IPS-20b (cell line): ENCODE measurements at regions not wholly inside any gene's neighbourhood (a gene's known extent, or its start where the extent isn't known, plus 50 kb on each side); places are given as distances from the start of the nearest gene placed in this dataset.

Experiments used
- H3K27ac ChIP-seq: one replicate; pipeline ENCODE4 v1.5.1; 2013; ENCODE audit warnings: low read length
- H3K27me3 ChIP-seq: 2 replicates; pipeline ENCODE4 v1.6.1; 2013; ENCODE audit warnings: mild to moderate bottlenecking, low read length, inconsistent platforms; ENCODE audit not compliant: insufficient read depth
- H3K36me3 ChIP-seq: 2 replicates; pipeline ENCODE4 v1.6.1; 2013; ENCODE audit warnings: low read depth, mild to moderate bottlenecking, inconsistent platforms, low read length, moderate library complexity; ENCODE audit not compliant: insufficient read depth
- H3K4me1 ChIP-seq: 2 replicates; pipeline ENCODE4 v1.6.1; 2013; ENCODE audit warnings: mild to moderate bottlenecking, control low read depth, inconsistent platforms, low read length, moderate library complexity; ENCODE audit not compliant: insufficient read depth
- H3K4me3 ChIP-seq: 2 replicates; pipeline ENCODE4 v1.5.1; 2013; ENCODE audit warnings: mild to moderate bottlenecking, low read length, inconsistent platforms
- H3K9ac ChIP-seq: 2 replicates; pipeline ENCODE4 v1.6.1; 2013; ENCODE audit warnings: low read depth, mild to moderate bottlenecking, inconsistent platforms, low read length, moderate library complexity
- H3K9me3 ChIP-seq: 2 replicates; pipeline ENCODE4 v1.6.1; 2013; ENCODE audit warnings: mild to moderate bottlenecking, low read depth, low read length, inconsistent platforms; ENCODE audit not compliant: insufficient read depth

DNA sequence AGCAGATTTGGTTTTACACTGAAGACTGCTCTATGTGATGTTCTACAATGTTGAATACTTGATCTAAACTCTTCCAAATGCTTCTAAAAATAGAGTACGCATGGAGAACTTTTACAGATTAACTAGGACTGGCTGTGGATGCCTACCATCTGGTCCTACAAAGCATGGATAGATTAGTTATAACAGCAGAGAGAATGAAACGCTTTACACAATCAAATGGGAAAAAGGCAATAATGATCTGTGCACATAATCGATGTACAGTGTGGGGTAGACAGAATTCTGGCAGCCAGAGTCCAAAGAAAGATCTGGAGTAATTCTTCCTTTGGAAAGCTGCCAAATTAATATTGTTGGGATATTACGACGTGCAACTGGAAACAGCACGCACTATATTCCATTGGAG lies 1885.5 kb upstream of the PRR20A start:
- H3K9ac ChIP-seq: no peak overlapping the region
- no peaks in the 10 kb centered on the region for H3K36me3 ChIP-seq
- no peaks in the 10 kb centered on the region for H3K27me3 ChIP-seq
- H3K9me3 ChIP-seq: no peaks in the 10 kb centered on the region
- H3K27ac ChIP-seq: no peak overlapping the region
- H3K4me3 ChIP-seq: no peak overlapping the region
- H3K4me1 ChIP-seq: peaks cover 4% of the 10 kb centered on the region; the same call in 1 of the 2 replicates

DNA sequence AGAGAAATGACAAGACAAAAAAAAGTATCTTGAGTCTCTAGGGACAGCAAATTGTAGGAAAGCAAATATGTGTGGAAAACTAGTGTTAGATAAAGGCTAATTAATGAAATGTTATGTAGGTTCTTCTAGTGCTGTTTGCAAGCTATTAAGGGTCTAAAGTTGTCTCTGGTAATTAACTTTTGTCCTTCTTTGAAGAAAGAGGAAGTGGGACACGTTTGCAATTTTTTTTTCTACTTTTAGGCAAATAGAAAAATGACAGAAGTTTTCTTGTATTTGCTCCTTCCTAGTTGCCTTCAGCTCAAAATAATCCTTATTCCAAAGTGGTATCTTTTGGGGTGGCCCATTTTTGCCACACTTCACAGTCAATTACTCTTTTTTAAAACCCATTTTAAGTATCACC lies 1877.7 kb upstream of the PRR20A start:
- H3K9me3 ChIP-seq: no peaks in the 10 kb centered on the region
- no peak overlapping the region for H3K27ac ChIP-seq
- no peaks in the 10 kb centered on the region for H3K27me3 ChIP-seq
- H3K4me3 ChIP-seq: no peak overlapping the region
- no peak overlapping the region for H3K9ac ChIP-seq
- H3K36me3 ChIP-seq: no peaks in the 10 kb centered on the region
- peaks cover 27% of the 10 kb centered on the region; the same call in 1 of the 2 replicates for H3K4me1 ChIP-seq

DNA sequence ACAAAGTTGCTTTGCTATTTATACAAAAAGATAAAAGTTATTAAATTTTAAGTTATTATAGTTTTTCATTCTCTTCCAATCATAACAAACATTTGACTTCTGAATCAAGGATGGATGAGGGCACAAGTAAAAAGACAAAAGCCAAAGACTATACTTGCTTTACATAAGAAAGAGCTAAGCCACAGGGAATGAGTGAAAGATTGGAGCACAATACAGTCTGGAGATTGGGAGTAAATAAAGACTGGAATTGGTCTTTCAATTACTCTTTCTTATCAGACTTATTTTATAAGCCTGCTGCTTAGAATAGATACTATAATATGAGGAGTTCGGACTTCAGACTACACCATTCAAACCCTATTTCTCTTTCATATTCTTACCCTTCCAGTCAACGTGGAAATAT lies 1874.1 kb upstream of the PRR20A start:
- Histone ChIP-seq H3K4me3 (no peak overlapping the region), H3K9ac (no peak overlapping the region), H3K4me1 (peaks cover 28% of the 10 kb centered on the region; the same call in 1 of the 2 replicates), H3K27ac (no peak overlapping the region), H3K9me3 (no peaks in the 10 kb centered on the region), H3K36me3 (no peaks in the 10 kb centered on the region), H3K27me3 (no peaks in the 10 kb centered on the region)

DNA sequence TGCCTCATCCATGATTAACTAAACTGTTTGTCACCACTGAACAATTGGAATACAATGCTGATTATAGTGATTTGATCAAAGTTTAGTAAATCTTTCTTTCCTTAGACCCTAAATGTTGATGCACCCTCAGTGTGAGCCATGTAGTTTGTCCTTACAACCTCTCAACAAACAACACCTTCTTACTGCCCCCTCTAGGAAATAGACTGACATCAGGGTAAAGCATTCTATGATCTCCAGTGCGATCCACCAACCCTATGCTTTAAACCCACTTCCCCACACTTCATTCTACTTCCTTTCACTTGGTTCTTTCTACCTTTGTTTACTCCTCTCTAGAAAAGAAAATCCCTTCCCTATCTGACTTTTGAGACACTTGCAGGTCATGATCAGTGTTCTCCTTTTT lies 1842.5 kb upstream of the PRR20A start:
- Histone ChIP-seq H3K4me3 (no peak overlapping the region), H3K4me1 (no peaks in the 10 kb centered on the region), H3K27me3 (no peaks in the 10 kb centered on the region), H3K27ac (no peak overlapping the region), H3K36me3 (no peaks in the 10 kb centered on the region), H3K9me3 (no peaks in the 10 kb centered on the region), H3K9ac (no peak overlapping the region)

DNA sequence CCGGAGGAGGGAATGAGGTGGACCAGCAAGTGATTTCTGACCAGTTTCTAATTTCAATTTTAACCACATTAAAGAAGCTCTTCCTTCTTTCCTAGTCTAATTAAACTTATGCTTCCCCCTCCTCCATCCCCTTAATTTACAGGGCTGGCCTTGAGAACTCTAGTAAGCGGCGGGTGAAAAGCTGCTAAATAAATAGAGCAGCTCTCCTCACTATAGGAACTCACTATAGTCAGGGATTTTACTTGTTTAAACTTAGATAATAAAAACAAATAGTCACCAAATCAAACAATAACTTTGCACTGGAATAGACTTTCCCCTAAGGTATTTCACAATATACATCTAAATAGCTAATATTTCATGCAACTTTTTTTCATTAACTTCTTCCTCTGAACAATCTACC lies 1838.2 kb upstream of the PRR20A start:
- no peak overlapping the region for H3K27ac ChIP-seq
- no peaks in the 10 kb centered on the region for H3K27me3 ChIP-seq
- no peak overlapping the region for H3K4me3 ChIP-seq
- H3K36me3 ChIP-seq: no peaks in the 10 kb centered on the region
- no peaks in the 10 kb centered on the region for H3K4me1 ChIP-seq
- H3K9ac ChIP-seq: no peak overlapping the region
- H3K9me3 ChIP-seq: no peaks in the 10 kb centered on the region

DNA sequence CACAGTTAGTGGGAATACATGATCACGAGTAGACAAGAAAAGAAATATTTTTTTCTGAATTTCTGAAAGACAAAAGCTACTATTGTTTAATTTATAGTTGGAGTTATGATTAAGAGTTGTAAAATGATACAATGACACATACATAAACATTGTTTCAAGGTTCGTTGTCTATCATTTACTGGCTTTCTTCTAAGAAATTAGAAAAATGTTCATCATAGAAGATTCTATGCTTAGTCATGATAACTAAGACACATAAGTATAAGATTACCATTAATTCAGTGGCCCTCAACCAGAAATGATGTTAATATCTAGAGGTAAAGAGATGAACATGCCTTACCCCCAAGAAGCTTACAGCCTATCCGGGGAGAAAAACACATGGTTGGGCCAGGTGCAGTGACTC lies 1832.8 kb upstream of the PRR20A start:
- Histone ChIP-seq H3K9ac (no peak overlapping the region), H3K27me3 (no peaks in the 10 kb centered on the region), H3K4me3 (no peak overlapping the region), H3K4me1 (no peaks in the 10 kb centered on the region), H3K27ac (no peak overlapping the region), H3K36me3 (no peaks in the 10 kb centered on the region), H3K9me3 (no peaks in the 10 kb centered on the region)

DNA sequence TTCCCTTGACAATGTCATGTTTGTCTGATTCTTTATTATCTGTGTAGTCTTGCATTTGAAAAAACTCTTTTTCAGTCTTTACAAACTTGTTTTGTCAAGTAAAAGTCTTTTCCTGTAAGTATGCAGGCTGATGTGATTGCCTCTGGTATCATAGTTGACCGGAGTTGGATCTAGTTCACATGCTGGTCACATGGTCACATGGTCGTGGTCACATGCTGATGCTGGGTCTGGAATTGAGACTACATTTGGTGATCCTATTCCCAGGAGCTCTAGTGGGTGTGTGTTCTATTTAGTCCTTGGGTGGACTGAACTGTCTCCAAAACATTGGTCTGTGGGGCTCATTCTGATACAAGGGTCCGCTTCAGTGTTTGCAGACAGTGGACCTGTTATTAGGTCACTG lies 1798.8 kb upstream of the PRR20A start:
- H3K36me3 ChIP-seq: no peaks in the 10 kb centered on the region
- H3K9ac ChIP-seq: no peak overlapping the region
- H3K27me3 ChIP-seq: no peaks in the 10 kb centered on the region
- no peak overlapping the region for H3K27ac ChIP-seq
- H3K4me1 ChIP-seq: no peaks in the 10 kb centered on the region
- H3K9me3 ChIP-seq: no peaks in the 10 kb centered on the region
- no peak overlapping the region for H3K4me3 ChIP-seq

DNA sequence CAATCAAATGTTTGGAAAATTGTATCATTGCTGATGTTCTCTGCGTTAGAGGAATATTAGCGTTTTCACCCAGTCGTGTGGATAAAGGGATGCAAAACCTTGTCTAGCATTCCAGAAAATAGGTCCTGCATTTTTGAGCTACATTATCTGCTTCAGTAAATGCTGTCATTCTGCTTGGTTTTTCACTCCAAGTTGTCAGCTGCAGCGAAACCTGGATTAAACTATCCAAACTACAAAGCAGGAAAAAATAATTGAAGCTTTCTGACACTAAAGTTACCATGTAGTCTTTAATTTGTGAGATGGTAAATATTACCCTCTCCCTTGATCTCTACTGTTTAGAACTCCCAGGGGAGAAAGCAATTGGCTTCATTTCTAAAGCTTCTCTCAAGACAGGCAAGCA lies 1795.5 kb upstream of the PRR20A start:
- Histone ChIP-seq H3K27me3 (no peaks in the 10 kb centered on the region), H3K27ac (no peak overlapping the region), H3K9ac (no peak overlapping the region), H3K9me3 (no peaks in the 10 kb centered on the region), H3K4me1 (no peaks in the 10 kb centered on the region), H3K4me3 (no peak overlapping the region), H3K36me3 (no peaks in the 10 kb centered on the region)

DNA sequence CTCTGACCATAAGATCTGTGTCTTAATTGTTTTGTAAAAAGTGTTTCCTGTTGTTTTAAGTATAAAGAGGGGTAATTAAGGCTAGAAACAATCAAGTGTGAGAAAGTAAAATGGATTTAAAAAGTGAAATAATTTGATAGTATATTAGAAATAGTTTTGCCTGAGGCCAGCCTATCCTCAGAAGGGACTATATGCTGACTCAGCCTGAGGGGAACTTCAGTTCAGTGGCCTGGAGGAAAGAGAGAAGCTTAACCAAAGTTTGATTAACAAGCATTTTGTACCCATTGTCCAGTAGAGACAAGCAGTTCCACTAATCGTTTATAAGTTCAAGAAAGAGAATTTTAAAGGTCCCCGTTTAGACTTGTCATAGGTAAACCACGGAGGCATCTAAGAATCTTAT lies 1793.2 kb upstream of the PRR20A start:
- Histone ChIP-seq H3K27ac (no peak overlapping the region), H3K4me3 (no peak overlapping the region), H3K27me3 (no peaks in the 10 kb centered on the region), H3K4me1 (no peaks in the 10 kb centered on the region), H3K9ac (no peak overlapping the region), H3K36me3 (no peaks in the 10 kb centered on the region), H3K9me3 (no peaks in the 10 kb centered on the region)

DNA sequence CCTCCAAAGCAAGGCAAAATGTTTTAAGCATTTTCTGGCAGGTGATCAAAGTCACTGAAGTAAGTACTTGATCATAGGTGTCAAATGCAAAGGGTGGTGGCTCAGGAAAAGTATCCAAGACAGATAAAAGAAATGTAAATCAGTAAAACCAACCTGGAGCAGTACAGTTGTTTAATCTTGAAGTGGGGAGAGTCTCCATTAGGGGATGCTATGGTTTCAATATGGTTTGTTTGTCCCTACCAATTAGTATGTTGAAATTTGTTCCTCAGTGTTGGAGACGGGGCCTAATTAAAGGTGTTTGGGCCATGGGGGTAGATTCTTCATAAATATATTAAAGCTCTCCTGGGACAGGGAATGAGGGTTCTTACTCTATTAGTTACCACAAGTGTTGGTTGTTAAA lies 1781.7 kb upstream of the PRR20A start:
- H3K27ac ChIP-seq: no peak overlapping the region
- no peaks in the 10 kb centered on the region for H3K27me3 ChIP-seq
- no peak overlapping the region for H3K9ac ChIP-seq
- no peaks in the 10 kb centered on the region for H3K36me3 ChIP-seq
- no peak overlapping the region for H3K4me3 ChIP-seq
- H3K4me1 ChIP-seq: no peaks in the 10 kb centered on the region
- H3K9me3 ChIP-seq: no peaks in the 10 kb centered on the region

DNA sequence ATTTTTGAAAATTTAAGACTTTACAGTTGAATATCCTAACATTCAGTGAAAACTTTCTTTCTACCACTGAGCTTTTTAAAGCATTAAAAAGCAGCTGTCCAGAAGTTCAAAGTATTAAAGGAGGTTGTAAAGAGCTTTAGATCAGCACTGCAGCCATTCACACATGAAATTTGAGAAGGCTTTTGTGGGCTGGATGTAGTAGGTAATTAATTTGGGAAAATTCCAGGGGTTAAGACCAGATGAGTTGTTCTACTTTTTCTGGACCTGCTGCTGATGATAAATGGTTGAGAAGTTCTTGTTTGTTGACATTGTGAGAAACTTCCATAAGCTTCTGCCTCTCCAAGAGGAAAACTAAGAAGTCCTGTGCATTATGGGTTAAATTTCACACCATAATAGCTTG lies 1779.6 kb upstream of the PRR20A start:
- no peak overlapping the region for H3K4me3 ChIP-seq
- no peak overlapping the region for H3K27ac ChIP-seq
- no peaks in the 10 kb centered on the region for H3K36me3 ChIP-seq
- no peak overlapping the region for H3K9ac ChIP-seq
- no peaks in the 10 kb centered on the region for H3K27me3 ChIP-seq
- no peaks in the 10 kb centered on the region for H3K4me1 ChIP-seq
- H3K9me3 ChIP-seq: no peaks in the 10 kb centered on the region

DNA sequence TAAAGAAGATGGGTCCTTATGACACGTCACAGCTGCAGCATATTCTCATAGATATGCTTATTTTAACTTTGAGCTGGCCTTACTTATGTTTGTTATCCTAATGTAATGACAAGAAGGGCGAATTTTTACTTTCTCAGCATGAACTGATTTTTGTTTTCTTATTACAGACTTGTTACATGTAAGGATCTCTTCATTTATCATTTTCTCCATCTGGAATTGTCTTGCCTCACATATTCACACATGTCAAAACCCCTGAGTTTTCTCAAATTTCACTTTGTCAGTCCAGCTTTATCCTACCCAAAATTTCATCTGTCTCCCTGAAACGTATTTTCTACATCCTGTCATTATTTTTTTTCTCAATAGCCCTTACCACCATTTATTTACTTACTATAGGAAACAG lies 1774.0 kb upstream of the PRR20A start:
- H3K9me3 ChIP-seq: no peaks in the 10 kb centered on the region
- H3K27ac ChIP-seq: no peak overlapping the region
- H3K27me3 ChIP-seq: no peaks in the 10 kb centered on the region
- no peak overlapping the region for H3K9ac ChIP-seq
- no peaks in the 10 kb centered on the region for H3K4me1 ChIP-seq
- H3K4me3 ChIP-seq: no peak overlapping the region
- H3K36me3 ChIP-seq: no peaks in the 10 kb centered on the region

DNA sequence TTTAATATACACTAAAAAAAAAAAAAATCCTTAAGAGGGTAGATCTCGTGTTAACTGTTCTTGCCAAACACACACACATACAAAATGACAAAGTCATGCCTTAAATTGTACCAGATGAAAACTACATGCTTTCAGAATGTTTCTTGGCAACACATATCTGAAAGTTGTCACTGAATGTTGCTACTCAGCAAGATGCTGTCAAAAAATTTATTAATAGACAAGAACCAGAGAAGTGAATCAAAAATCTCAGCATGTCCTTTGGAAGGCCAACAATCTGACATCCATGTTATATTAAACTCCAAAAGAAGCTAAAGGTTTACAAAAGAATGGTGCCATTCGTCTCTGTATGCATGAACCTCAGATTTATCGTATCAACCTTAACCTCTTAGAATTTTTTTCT lies 1746.2 kb upstream of the PRR20A start:
- H3K27me3 ChIP-seq: no peaks in the 10 kb centered on the region
- H3K27ac ChIP-seq: no peak overlapping the region
- H3K9me3 ChIP-seq: peaks cover 3% of the 10 kb centered on the region; the same call in 1 of the 2 replicates
- H3K9ac ChIP-seq: no peak overlapping the region
- no peak overlapping the region for H3K4me3 ChIP-seq
- H3K4me1 ChIP-seq: no peaks in the 10 kb centered on the region
- H3K36me3 ChIP-seq: no peaks in the 10 kb centered on the region
